ENCODE measurements at regions not wholly inside any gene's neighbourhood (a gene's known extent, or its start where the extent isn't known, plus 50 kb on each side); places are given as distances from the start of the nearest gene placed in this dataset.
"Not testable (repeated sequence)": the region's sequence is repeated elsewhere in the genome, so short reads cannot be mapped to it uniquely, and the experiment has no call there.

DNA sequence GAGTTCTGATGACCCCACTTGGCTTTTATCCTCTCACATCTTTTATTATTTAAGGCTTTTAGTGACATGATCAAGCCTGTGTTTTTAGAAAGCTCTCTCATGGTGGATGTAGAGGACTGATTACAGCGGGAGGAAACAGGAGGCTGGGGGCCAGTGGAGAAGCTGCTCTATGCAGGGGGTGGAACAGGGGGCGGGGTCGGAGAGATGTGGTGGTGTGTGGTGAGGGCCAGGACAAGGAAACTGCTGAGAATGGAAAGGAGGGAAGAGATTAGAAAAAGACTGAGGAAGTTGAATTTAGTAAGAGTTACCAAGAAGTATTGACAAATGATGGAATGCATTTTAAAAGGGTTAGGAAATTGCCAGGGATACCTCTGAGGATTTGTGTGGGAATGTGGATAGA, 292.2 kb downstream of the ZIC3 start:
- WGBS, 2 donors = 38 to 39% methylated on average over 3 of the region's 3 CpGs
- TF ChIP-seq, protein P1, sequence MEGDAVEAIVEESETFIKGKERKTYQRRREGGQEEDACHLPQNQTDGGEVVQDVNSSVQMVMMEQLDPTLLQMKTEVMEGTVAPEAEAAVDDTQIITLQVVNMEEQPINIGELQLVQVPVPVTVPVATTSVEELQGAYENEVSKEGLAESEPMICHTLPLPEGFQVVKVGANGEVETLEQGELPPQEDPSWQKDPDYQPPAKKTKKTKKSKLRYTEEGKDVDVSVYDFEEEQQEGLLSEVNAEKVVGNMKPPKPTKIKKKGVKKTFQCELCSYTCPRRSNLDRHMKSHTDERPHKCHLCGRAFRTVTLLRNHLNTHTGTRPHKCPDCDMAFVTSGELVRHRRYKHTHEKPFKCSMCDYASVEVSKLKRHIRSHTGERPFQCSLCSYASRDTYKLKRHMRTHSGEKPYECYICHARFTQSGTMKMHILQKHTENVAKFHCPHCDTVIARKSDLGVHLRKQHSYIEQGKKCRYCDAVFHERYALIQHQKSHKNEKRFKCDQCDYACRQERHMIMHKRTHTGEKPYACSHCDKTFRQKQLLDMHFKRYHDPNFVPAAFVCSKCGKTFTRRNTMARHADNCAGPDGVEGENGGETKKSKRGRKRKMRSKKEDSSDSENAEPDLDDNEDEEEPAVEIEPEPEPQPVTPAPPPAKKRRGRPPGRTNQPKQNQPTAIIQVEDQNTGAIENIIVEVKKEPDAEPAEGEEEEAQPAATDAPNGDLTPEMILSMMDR (IDR thresholded peaks at IDR 0.05; ENCODE audit: control extremely low read depth, extremely low read depth) = no peak
- no peaks in the 10 kb centered on the region for H3K36me3 ChIP-seq (ENCODE audit: control insufficient read depth in 4 of 4, insufficient read depth in 4 of 4, low read length in 4 of 4)
- H3K9ac ChIP-seq (ENCODE audit: insufficient read depth in 1 of 2, low read length in 2 of 2) = no peak overlapping the region
- peaks cover 0 to 3% (median 0%) of the 10 kb centered on the region in 3 donors for H3K27me3 ChIP-seq (ENCODE audit: control insufficient read depth in 3 of 3, insufficient read depth in 3 of 3, low read length in 2 of 3)
- H3K27ac ChIP-seq (ENCODE audit: low read depth in 1 of 2, low read length in 1 of 2) = no peak overlapping the region
- ATAC-seq (ENCODE audit: insufficient read depth, low FRiP score) (no peak), DNase-seq (no peak)
- H3K4me1 ChIP-seq (ENCODE audit: control insufficient read depth in 5 of 5, insufficient read depth in 5 of 5, low read length in 5 of 5) = peaks cover 0 to 2% (median 0%) of the 10 kb centered on the region in 5 donors
- H3K4me3 ChIP-seq = no peak overlapping the region
- H3K9me3 ChIP-seq (ENCODE audit: control insufficient read depth in 4 of 4, insufficient read depth in 3 of 4, low read length in 3 of 4) = peaks cover 0 to 2% (median 0%) of the 10 kb centered on the region in 4 donors

DNA sequence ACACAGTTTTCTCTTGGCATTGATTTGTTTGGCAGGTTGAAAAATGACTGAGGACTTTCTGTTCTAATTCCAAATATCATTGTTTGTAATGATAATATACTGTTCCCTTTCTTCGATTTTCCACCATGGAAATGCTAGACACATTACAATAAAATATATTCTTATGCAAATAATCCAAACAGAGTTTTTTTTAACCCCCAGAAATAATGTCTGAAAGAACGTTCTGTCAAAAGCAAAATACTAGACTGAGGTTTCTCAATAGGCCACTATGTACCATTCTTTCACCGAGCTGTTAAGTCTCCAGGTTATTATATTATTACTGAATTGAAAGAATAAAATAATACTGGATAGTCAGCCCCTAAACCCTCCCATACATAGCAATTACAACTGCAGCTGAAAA, 312.5 kb downstream of the ZIC3 start:
- Histone ChIP-seq H3K27me3 (ENCODE audit: control insufficient read depth in 3 of 3, insufficient read depth in 3 of 3, low read length in 2 of 3) (no peaks in the 10 kb centered on the region), H3K9me3 (ENCODE audit: control insufficient read depth in 4 of 4, insufficient read depth in 3 of 4, low read length in 3 of 4) (peaks cover 0 to 1% (median 0%) of the 10 kb centered on the region in 4 donors), H3K27ac (ENCODE audit: low read depth in 1 of 2, low read length in 1 of 2) (no peak overlapping the region), H3K4me3 (no peak overlapping the region), H3K36me3 (ENCODE audit: control insufficient read depth in 4 of 4, insufficient read depth in 4 of 4, low read length in 4 of 4) (no peaks in the 10 kb centered on the region), H3K9ac (ENCODE audit: insufficient read depth in 1 of 2, low read length in 2 of 2) (no peak overlapping the region), H3K4me1 (ENCODE audit: control insufficient read depth in 5 of 5, insufficient read depth in 5 of 5, low read length in 5 of 5) (no peaks in the 10 kb centered on the region)
- DNase-seq = no peak
- WGBS, 2 donors = 74 to 82% methylated on average over 3 of the region's 3 CpGs
- ATAC-seq (ENCODE audit: insufficient read depth, low FRiP score) = no peak
- TF ChIP-seq, protein P1 (IDR thresholded peaks at IDR 0.05; ENCODE audit: control extremely low read depth, extremely low read depth) = no peak

DNA sequence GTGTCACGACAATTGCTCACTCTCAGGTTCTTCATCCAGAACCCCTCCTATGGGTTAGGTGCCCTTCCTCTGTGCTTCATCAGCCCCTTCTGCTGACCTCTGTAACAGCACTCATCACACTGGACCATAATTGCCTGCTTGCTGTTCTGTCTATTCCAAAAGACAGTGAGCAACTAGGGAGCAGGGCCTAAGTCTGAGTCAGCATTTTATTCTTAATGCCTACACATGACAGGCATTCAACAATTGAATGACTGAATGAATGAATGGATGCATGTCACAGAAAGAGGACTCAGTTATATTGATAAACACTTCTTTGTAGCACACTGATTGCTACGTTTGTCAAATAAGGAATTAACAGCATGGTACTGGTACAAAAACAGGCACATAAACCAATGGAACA, 317.0 kb downstream of the ZIC3 start:
- Histone ChIP-seq H3K27me3 (ENCODE audit: control insufficient read depth in 3 of 3, insufficient read depth in 3 of 3, low read length in 2 of 3) (peaks cover 0 to 3% (median 0%) of the 10 kb centered on the region in 3 donors), H3K9ac (ENCODE audit: insufficient read depth in 1 of 2, low read length in 2 of 2) (no peak overlapping the region), H3K9me3 (ENCODE audit: control insufficient read depth in 4 of 4, insufficient read depth in 3 of 4, low read length in 3 of 4) (peaks cover 0 to 3% (median 0%) of the 10 kb centered on the region in 4 donors), H3K36me3 (ENCODE audit: control insufficient read depth in 4 of 4, insufficient read depth in 4 of 4, low read length in 4 of 4) (no peaks in the 10 kb centered on the region), H3K27ac (ENCODE audit: low read depth in 1 of 2, low read length in 1 of 2) (no peak overlapping the region), H3K4me3 (no peak overlapping the region), H3K4me1 (ENCODE audit: control insufficient read depth in 5 of 5, insufficient read depth in 5 of 5, low read length in 5 of 5) (no peaks in the 10 kb centered on the region)
- TF ChIP-seq, protein P1 (IDR thresholded peaks at IDR 0.05; ENCODE audit: control extremely low read depth, extremely low read depth) = no peak
- WGBS, 2 donors = 77 to 97% methylated on average over 2 of the region's 2 CpGs
- no peak for DNase-seq
- no peak for ATAC-seq (ENCODE audit: insufficient read depth, low FRiP score)

DNA sequence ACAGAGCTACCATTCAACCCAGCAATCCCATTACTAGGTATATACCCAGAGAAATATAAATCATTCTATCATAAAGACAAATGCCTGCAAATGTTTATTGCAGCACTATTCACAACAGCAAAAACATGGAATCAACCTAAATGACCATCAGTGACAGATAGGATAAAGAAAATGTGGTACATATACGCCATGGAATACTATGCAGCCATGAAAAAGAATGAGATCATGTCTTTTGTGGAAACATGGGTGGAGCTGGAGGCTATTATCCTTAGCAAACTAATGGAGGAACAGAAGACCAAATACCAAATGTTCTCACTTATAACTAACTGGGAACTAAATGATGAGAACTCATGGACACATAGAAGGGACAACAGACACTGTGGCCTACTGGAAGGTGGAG, 318.9 kb downstream of the ZIC3 start:
- H3K27ac ChIP-seq (ENCODE audit: low read depth in 1 of 2, low read length in 1 of 2); H3K4me1 ChIP-seq (ENCODE audit: control insufficient read depth in 5 of 5, insufficient read depth in 5 of 5, low read length in 5 of 5); H3K9ac ChIP-seq (ENCODE audit: insufficient read depth in 1 of 2, low read length in 2 of 2); H3K36me3 ChIP-seq (ENCODE audit: control insufficient read depth in 4 of 4, insufficient read depth in 4 of 4, low read length in 4 of 4); H3K4me3 ChIP-seq; H3K27me3 ChIP-seq (ENCODE audit: control insufficient read depth in 3 of 3, insufficient read depth in 3 of 3, low read length in 2 of 3); H3K9me3 ChIP-seq (ENCODE audit: control insufficient read depth in 4 of 4, insufficient read depth in 3 of 4, low read length in 3 of 4); ATAC-seq (ENCODE audit: insufficient read depth, low FRiP score); DNase-seq: not testable (repeated sequence)
- 54 to 75% methylated on average over 1 of the region's 1 CpG for WGBS, 2 donors
